ENCODE measurements at regions not wholly inside any gene's neighbourhood (a gene's known extent, or its start where the extent isn't known, plus 50 kb on each side); places are given as distances from the start of the nearest gene placed in this dataset.

DNA sequence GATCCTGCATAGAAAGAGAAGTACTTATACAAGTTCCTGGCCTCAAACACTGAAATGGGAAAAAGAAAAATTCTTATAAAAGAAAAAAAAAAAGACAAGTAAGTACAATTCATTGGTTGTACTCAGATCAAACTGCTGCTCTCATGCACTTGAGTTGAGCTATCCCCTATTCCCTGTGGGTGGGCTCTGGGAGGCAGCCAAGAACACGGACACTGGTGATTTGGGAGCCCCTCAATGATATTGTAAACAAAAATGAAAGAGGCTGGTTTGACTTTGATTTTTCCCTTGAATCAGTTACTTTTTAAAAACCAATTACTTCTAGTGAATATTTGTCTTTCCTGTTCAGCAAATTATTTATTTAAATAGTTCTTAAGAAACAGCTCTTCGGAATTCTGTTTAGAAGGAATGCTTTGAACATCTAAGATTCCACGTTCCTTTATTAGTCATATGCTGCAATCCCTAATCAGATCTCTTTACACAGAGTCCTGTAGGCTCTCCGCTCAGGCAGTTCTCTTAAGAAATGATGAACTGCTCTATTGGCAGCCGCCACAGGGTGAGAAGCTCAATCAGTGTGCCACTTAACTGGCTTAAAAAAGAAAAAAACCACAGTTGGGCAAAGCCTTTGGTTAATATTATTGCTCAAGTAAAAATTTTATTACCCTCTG, 225.1 kb downstream of the TMEM182 start:
- TF ChIP-seq, protein P1, sequence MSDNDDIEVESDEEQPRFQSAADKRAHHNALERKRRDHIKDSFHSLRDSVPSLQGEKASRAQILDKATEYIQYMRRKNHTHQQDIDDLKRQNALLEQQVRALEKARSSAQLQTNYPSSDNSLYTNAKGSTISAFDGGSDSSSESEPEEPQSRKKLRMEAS (IDR thresholded peaks at IDR 0.05) = no peak
- no peak for TF ChIP-seq FOXM1 (IDR thresholded peaks at IDR 0.05; ENCODE audit: borderline replicate concordance, low read depth)
- no peak for TF ChIP-seq CREB1 (IDR thresholded peaks at IDR 0.05; ENCODE audit: low read depth)

DNA sequence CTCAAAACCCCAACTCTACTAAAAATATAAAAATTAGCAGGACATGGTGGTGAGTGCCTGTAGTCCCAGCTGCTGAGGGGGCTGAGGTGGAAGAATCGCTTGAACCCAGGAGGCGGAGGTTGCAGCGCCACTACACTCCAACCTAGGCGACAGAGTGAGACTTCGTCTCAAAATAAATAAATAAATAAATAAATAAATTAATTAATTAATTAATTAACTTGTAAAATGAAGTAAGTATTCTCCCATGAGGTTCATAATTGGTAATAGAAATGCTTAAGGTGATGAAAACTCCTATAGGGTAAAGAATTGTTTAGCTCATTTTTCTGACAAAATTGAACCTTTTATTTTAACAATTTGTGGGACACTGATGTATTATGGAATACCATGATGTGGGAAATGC, 230.8 kb downstream of the TMEM182 start:
- no peak for TF ChIP-seq TAF1 (IDR thresholded peaks at IDR 0.05; ENCODE audit: low read depth)
- TF ChIP-seq CEBPB (IDR thresholded peaks at IDR 0.05) = no peak
- TF ChIP-seq YY1 (IDR thresholded peaks at IDR 0.05; ENCODE audit: low read depth) = no peak
- TF ChIP-seq RAD21 (IDR thresholded peaks at IDR 0.05; ENCODE audit: low read depth) = no peak
- TF ChIP-seq, protein P2, sequence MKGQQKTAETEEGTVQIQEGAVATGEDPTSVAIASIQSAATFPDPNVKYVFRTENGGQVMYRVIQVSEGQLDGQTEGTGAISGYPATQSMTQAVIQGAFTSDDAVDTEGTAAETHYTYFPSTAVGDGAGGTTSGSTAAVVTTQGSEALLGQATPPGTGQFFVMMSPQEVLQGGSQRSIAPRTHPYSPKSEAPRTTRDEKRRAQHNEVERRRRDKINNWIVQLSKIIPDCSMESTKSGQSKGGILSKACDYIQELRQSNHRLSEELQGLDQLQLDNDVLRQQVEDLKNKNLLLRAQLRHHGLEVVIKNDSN (IDR thresholded peaks at IDR 0.05) = no peak
- no peak for TF ChIP-seq FOXM1 (IDR thresholded peaks at IDR 0.05; ENCODE audit: borderline replicate concordance, low read depth)
- TF ChIP-seq TCF12 (IDR thresholded peaks at IDR 0.05; ENCODE audit: low read depth) = no peak
- TF ChIP-seq ZBTB7A (IDR thresholded peaks at IDR 0.05; ENCODE audit: low read depth) = no peak
- no peak for TF ChIP-seq EGR1 (IDR thresholded peaks at IDR 0.05)
- TF ChIP-seq, protein P3, sequence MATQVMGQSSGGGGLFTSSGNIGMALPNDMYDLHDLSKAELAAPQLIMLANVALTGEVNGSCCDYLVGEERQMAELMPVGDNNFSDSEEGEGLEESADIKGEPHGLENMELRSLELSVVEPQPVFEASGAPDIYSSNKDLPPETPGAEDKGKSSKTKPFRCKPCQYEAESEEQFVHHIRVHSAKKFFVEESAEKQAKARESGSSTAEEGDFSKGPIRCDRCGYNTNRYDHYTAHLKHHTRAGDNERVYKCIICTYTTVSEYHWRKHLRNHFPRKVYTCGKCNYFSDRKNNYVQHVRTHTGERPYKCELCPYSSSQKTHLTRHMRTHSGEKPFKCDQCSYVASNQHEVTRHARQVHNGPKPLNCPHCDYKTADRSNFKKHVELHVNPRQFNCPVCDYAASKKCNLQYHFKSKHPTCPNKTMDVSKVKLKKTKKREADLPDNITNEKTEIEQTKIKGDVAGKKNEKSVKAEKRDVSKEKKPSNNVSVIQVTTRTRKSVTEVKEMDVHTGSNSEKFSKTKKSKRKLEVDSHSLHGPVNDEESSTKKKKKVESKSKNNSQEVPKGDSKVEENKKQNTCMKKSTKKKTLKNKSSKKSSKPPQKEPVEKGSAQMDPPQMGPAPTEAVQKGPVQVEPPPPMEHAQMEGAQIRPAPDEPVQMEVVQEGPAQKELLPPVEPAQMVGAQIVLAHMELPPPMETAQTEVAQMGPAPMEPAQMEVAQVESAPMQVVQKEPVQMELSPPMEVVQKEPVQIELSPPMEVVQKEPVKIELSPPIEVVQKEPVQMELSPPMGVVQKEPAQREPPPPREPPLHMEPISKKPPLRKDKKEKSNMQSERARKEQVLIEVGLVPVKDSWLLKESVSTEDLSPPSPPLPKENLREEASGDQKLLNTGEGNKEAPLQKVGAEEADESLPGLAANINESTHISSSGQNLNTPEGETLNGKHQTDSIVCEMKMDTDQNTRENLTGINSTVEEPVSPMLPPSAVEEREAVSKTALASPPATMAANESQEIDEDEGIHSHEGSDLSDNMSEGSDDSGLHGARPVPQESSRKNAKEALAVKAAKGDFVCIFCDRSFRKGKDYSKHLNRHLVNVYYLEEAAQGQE (IDR thresholded peaks at IDR 0.05; ENCODE audit: low read depth) = no peak
- TF ChIP-seq CREB1 (IDR thresholded peaks at IDR 0.05; ENCODE audit: low read depth) = no peak
- TF ChIP-seq, protein P1 (IDR thresholded peaks at IDR 0.05) = no peak
- no peak for TF ChIP-seq TEAD4 (IDR thresholded peaks at IDR 0.05)
- TF ChIP-seq EP300 (IDR thresholded peaks at IDR 0.05; ENCODE audit: borderline replicate concordance) = no peak
- no peak for TF ChIP-seq NFIC (IDR thresholded peaks at IDR 0.05)

DNA sequence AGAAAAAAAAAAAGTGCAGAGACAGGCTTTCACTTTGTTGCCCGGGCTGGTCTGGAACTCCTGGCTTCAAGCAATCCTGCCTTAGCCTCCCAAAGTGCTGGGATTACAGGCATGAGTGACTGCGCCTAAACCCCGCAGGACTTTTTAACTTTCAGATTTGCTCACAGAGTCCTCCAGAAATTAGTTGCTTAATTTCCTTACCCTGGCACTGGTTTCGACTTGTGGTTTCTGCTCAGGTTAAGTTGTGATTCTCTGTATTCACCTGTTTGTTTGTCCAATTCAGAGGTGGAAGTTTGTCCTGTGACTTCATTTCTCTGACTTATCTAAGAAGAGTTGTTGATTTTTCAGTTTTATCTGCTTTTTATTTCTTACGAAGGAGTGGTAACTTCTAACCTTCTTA, 238.1 kb downstream of the TMEM182 start:
- TF ChIP-seq YY1 (IDR thresholded peaks at IDR 0.05; ENCODE audit: low read depth) (no peak), NFIC (IDR thresholded peaks at IDR 0.05) (no peak), TCF12 (IDR thresholded peaks at IDR 0.05; ENCODE audit: low read depth) (no peak), CEBPB (IDR thresholded peaks at IDR 0.05) (no peak), TAF1 (IDR thresholded peaks at IDR 0.05; ENCODE audit: low read depth) (no peak)

DNA sequence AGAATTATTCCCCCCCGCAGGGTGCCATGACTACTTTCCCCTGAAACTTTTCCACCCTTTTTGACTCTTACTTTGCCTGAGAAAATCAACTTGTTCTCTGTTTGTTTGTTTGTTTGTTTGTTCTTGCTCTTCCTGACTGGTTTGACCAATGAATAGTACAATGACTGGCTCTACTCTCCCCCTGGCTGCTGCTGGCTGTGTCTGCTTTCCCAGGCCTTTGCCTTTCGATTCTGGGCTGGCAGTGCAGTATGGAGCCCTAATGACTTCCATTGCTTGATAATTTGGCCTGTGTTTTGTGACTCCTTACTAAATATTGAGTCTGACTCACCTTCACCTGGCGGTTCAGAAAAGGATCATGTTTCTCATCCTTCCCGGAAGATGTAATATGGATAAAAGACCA, 241.1 kb downstream of the TMEM182 start:
- TF ChIP-seq, protein P3 (IDR thresholded peaks at IDR 0.05; ENCODE audit: low read depth) = no peak
- TF ChIP-seq YY1 (IDR thresholded peaks at IDR 0.05; ENCODE audit: low read depth) (no peak), EGR1 (IDR thresholded peaks at IDR 0.05) (no peak), RAD21 (IDR thresholded peaks at IDR 0.05; ENCODE audit: low read depth) (no peak), EP300 (IDR thresholded peaks at IDR 0.05; ENCODE audit: borderline replicate concordance) (no peak), TCF12 (IDR thresholded peaks at IDR 0.05; ENCODE audit: low read depth) (no peak), TEAD4 (IDR thresholded peaks at IDR 0.05) (no peak), CREB1 (IDR thresholded peaks at IDR 0.05; ENCODE audit: low read depth) (no peak)
- TF ChIP-seq, protein P2 (IDR thresholded peaks at IDR 0.05) = no peak

DNA sequence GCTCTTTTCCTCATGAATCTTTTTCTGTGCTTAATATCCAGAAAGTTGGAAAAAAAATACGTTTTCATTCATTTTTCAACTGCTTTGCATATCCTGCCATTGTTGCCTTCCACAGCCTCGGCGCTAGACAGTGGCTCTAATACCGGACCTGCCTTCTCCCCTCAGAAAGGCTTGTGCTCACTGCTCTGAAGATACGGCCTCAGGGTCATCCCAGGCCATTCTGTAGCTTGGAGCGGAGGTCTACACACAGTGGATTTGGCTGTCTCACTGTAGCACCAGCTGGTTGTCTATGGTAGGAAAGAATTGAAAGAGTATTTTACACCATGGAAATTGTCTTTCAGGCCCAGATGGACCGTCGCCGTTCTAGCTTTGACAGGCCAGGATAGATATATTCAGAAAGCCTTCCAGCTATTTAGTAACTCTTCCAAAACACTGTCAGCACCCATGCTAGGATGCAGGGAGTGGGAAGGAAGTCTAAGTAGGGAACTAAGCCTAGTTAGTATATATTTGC, 242.0 kb downstream of the TMEM182 start:
- TF ChIP-seq, protein P3 (IDR thresholded peaks at IDR 0.05; ENCODE audit: low read depth) = no peak
- TF ChIP-seq TAF1 (IDR thresholded peaks at IDR 0.05; ENCODE audit: low read depth) = no peak
- TF ChIP-seq ZBTB7A (IDR thresholded peaks at IDR 0.05; ENCODE audit: low read depth) = no peak
- no peak for TF ChIP-seq TCF12 (IDR thresholded peaks at IDR 0.05; ENCODE audit: low read depth)
- TF ChIP-seq CEBPB (IDR thresholded peaks at IDR 0.05) = no peak
- no peak for TF ChIP-seq YY1 (IDR thresholded peaks at IDR 0.05; ENCODE audit: low read depth)
- TF ChIP-seq TEAD4 (IDR thresholded peaks at IDR 0.05) = no peak
- TF ChIP-seq FOXM1 (IDR thresholded peaks at IDR 0.05; ENCODE audit: borderline replicate concordance, low read depth) = no peak
- no peak for TF ChIP-seq CREB1 (IDR thresholded peaks at IDR 0.05; ENCODE audit: low read depth)
- no peak for TF ChIP-seq RAD21 (IDR thresholded peaks at IDR 0.05; ENCODE audit: low read depth)
- TF ChIP-seq, protein P2 (IDR thresholded peaks at IDR 0.05) = no peak
- TF ChIP-seq EP300 (IDR thresholded peaks at IDR 0.05; ENCODE audit: borderline replicate concordance) = no peak
- no peak for TF ChIP-seq NFIC (IDR thresholded peaks at IDR 0.05)
- TF ChIP-seq, protein P1 (IDR thresholded peaks at IDR 0.05) = no peak
- TF ChIP-seq EGR1 (IDR thresholded peaks at IDR 0.05) = no peak
